ENCODE measurements at regions not wholly inside any gene's neighbourhood (a gene's known extent, or its start where the extent isn't known, plus 50 kb on each side); places are given as distances from the start of the nearest gene placed in this dataset.

DNA sequence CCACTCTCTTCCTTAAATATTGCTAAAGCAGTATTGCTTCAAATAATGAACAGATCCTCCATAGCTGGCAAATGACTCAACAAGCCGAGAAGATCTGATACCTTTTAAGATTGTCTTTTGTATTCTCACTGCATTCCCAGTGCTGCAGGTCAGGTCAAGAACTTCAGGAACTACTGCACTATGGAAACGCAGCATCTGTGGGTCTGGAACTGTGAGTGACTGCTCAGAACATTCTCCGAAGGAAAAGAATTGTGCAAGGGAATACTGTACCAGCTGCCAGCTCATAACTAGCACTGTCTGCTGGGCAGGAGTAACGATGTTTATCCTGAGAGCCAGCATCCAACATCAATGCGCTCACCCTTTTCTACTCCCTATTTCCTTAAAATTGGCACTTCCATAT is 348.0 kb upstream of the SOX5 start:
- Histone ChIP-seq H3K4me1 (peaks cover 4% of the 10 kb centered on the region), H3F3A (ENCODE audit: low read depth) (no peaks in the 10 kb centered on the region), H2AFZ (replicated peaks) (no peak overlapping the region), H4K20me1 (ENCODE audit: low read depth) (no peaks in the 10 kb centered on the region), H3K36me3 (no peaks in the 10 kb centered on the region), H3K4me2 (no peak overlapping the region), H3K79me2 (ENCODE audit: low read depth) (no peaks in the 10 kb centered on the region), H3K9me3 (ENCODE audit: low read depth) (no peaks in the 10 kb centered on the region), H3K9ac (no peak overlapping the region), H3K4me3 (no peak overlapping the region), H3K27me3 (no peaks in the 10 kb centered on the region), H3K27ac (no peak overlapping the region)
- no peaks in the 10 kb centered on the region for H3K27me3 Mint-ChIP-seq (ENCODE audit: insufficient read depth, low read depth)
- no peaks in the 10 kb centered on the region for H3K36me3 Mint-ChIP-seq
- H3K4me3 Mint-ChIP-seq: no peak overlapping the region
- H3K9me3 Mint-ChIP-seq: no peaks in the 10 kb centered on the region
- no peak overlapping the region for H3K27ac Mint-ChIP-seq
- TF ChIP-seq, protein P1, sequence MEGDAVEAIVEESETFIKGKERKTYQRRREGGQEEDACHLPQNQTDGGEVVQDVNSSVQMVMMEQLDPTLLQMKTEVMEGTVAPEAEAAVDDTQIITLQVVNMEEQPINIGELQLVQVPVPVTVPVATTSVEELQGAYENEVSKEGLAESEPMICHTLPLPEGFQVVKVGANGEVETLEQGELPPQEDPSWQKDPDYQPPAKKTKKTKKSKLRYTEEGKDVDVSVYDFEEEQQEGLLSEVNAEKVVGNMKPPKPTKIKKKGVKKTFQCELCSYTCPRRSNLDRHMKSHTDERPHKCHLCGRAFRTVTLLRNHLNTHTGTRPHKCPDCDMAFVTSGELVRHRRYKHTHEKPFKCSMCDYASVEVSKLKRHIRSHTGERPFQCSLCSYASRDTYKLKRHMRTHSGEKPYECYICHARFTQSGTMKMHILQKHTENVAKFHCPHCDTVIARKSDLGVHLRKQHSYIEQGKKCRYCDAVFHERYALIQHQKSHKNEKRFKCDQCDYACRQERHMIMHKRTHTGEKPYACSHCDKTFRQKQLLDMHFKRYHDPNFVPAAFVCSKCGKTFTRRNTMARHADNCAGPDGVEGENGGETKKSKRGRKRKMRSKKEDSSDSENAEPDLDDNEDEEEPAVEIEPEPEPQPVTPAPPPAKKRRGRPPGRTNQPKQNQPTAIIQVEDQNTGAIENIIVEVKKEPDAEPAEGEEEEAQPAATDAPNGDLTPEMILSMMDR (IDR thresholded peaks at IDR 0.05): no peak
- TF ChIP-seq EZH2phosphoT487 (IDR thresholded peaks at IDR 0.05): no peak
- TF ChIP-seq EZH2 (IDR thresholded peaks at IDR 0.05): no peak
- no peak for DNase-seq (ENCODE audit: low spot score)
- H3K4me1 Mint-ChIP-seq: peaks cover 5% of the 10 kb centered on the region

DNA sequence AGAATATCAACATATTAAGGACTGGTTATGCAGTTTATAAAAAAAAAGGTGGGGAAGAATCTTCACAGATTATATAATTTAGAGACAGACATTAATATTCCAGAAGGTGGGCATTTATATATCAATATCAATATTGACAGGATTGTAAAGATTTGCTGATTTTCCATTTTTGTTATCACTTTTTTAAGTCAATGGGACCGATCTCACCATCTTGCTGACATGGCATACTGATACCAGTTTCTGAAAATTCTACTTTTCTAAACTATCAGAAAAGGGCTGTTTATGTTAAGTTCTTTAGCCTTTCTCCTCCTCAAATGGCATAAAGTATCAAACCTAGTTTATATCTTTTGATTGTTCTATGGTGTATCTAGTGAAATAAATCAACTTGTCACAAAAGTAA is 344.1 kb upstream of the SOX5 start:
- Histone ChIP-seq H3K4me1 (peaks cover 9% of the 10 kb centered on the region), H4K20me1 (ENCODE audit: low read depth) (no peaks in the 10 kb centered on the region), H2AFZ (replicated peaks) (no peak overlapping the region), H3K36me3 (no peaks in the 10 kb centered on the region), H3K79me2 (ENCODE audit: low read depth) (no peaks in the 10 kb centered on the region), H3K4me2 (no peak overlapping the region), H3K9ac (no peak overlapping the region), H3K9me3 (ENCODE audit: low read depth) (no peaks in the 10 kb centered on the region), H3F3A (ENCODE audit: low read depth) (peaks cover 6% of the 10 kb centered on the region), H3K27me3 (no peaks in the 10 kb centered on the region), H3K4me3 (no peak overlapping the region), H3K27ac (no peak overlapping the region)
- Mint-ChIP-seq H3K4me1 (peaks cover 11% of the 10 kb centered on the region), H3K4me3 (no peak overlapping the region), H3K9me3 (peaks cover 9% of the 10 kb centered on the region), H3K27me3 (ENCODE audit: insufficient read depth, low read depth) (no peaks in the 10 kb centered on the region), H3K36me3 (peaks cover 4% of the 10 kb centered on the region), H3K27ac (no peak overlapping the region)
- TF ChIP-seq, protein P1 (IDR thresholded peaks at IDR 0.05): no peak
- TF ChIP-seq EZH2 (IDR thresholded peaks at IDR 0.05) (no peak), EZH2phosphoT487 (IDR thresholded peaks at IDR 0.05) (no peak)
- no peak for DNase-seq (ENCODE audit: low spot score)

DNA sequence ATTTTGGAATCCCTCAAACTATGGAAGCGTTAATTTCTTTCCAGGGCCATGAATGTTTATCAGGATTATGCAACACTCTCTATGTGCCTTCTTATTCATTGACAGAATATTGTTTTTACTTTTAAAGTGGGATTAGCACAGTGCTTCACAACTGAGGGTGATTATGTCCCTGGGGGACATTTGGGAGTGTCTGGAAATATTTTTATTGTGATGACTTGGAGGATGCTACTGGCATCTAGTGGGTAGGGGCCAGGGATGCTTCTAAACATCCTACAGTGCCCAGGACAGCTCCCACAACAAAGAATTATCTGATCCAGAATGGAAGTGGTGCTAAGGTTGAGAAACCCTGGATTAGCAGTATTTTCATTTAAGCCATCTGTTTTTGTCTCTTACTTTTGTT is 338.5 kb upstream of the SOX5 start:
- Mint-ChIP-seq H3K36me3 (peaks cover 17% of the 10 kb centered on the region), H3K27ac (peak overlapping the region; percentile 64), H3K27me3 (ENCODE audit: insufficient read depth, low read depth) (no peaks in the 10 kb centered on the region), H3K9me3 (peaks cover 12% of the 10 kb centered on the region), H3K4me3 (no peak overlapping the region), H3K4me1 (peaks cover 29% of the 10 kb centered on the region)
- no peak overlapping the region for H3K4me2 ChIP-seq
- no peak for DNase-seq (ENCODE audit: low spot score)
- H3K79me2 ChIP-seq (ENCODE audit: low read depth): no peaks in the 10 kb centered on the region
- H4K20me1 ChIP-seq (ENCODE audit: low read depth): no peaks in the 10 kb centered on the region
- peaks cover 32% of the 10 kb centered on the region for H3K4me1 ChIP-seq
- H3K27ac ChIP-seq: no peak overlapping the region
- no peaks in the 10 kb centered on the region for H3K9me3 ChIP-seq (ENCODE audit: low read depth)
- TF ChIP-seq EZH2 (IDR thresholded peaks at IDR 0.05) (no peak), EZH2phosphoT487 (IDR thresholded peaks at IDR 0.05) (no peak)
- TF ChIP-seq, protein P1 (IDR thresholded peaks at IDR 0.05): no peak
- no peaks in the 10 kb centered on the region for H3K27me3 ChIP-seq
- peaks cover 6% of the 10 kb centered on the region for H3F3A ChIP-seq (ENCODE audit: low read depth)
- H3K9ac ChIP-seq: no peak overlapping the region
- no peaks in the 10 kb centered on the region for H3K36me3 ChIP-seq
- H2AFZ ChIP-seq (replicated peaks): no peak overlapping the region
- no peak overlapping the region for H3K4me3 ChIP-seq

Measured in neural progenitor cell (in vitro differentiated cells).